ENCODE measurements at regions not wholly inside any gene's neighbourhood (a gene's known extent, or its start where the extent isn't known, plus 50 kb on each side); places are given as distances from the start of the nearest gene placed in this dataset.
"Not testable (repeated sequence)": the region's sequence is repeated elsewhere in the genome, so short reads cannot be mapped to it uniquely, and the experiment has no call there.

DNA sequence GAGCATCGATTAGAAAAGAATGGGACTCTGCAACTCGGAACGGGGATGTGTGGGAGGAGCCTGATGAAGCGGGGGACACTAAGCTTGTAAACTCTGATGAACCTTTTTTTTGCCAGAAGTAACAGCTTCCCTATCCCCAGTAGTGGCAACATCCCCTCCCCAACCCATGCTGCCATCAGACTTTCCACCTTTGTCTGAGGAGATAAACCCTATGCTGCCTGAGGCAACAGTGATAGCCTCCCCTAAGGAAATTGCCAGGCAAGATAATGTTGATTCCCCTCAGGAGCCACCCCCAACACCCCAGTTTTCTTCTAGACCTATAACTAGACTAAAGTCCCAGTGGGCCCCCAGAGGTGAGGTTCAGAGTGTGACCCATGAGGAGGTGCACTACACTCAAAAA is 173.7 kb downstream of the AKR1D1 start:
- no peak overlapping the region for H3K4me3 ChIP-seq (ENCODE audit: low read depth, low read length)
- H3K36me3 ChIP-seq (ENCODE audit: insufficient read depth): no peaks in the 10 kb centered on the region
- DNase-seq (ENCODE audit: extremely low spot score): no peak
- 93% methylated on average over 4 of the region's 4 CpGs for WGBS
- no peak overlapping the region for H3K27ac ChIP-seq (ENCODE audit: low read depth)
- H3K4me1 ChIP-seq (ENCODE audit: insufficient read depth): no peaks in the 10 kb centered on the region

DNA sequence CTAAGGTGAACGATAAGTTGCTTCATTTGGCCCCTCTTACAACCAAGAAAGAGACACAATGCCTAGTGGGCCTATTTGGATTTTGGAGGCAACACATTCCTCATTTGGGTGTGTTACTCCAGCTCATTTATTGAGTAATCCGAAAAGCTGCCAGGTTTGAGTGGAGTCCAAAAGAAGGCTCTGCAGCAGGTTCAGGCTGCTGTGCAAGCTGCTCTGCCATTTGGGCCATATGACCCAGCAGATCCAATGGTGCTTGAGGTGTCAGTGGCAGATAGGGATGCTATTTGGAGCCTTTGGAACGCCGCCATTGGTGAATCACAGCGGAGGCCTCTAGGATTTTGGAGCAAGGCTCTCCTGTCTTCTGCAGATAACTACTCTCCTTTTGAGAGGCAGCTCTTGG is 176.4 kb downstream of the AKR1D1 start:
- H3K4me3 ChIP-seq (ENCODE audit: low read depth, low read length); DNase-seq (ENCODE audit: extremely low spot score); H3K4me1 ChIP-seq (ENCODE audit: insufficient read depth); H3K27ac ChIP-seq (ENCODE audit: low read depth); H3K36me3 ChIP-seq (ENCODE audit: insufficient read depth): not testable (repeated sequence)
- WGBS: 81% methylated on average over 5 of the region's 5 CpGs

DNA sequence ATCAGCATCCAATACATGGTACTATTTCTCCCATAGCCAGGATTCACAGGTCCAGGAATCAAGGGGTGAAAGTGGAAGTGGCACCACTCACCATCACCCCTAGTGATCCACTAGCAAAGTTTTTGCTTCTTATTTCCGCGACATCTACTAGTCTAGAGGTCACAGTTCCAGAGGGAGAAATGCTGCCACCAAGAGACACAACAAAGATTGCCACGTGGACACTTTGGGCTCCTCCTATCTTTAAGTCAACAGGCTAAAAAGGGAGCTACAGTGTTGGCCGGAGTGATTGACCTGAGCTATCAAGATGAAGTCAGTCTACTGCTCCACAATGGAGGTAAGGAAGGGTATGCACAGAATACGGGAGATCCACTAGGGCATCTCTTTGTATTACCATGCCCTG is 178.2 kb downstream of the AKR1D1 start:
- Histone ChIP-seq H3K4me1 (ENCODE audit: insufficient read depth) (no peaks in the 10 kb centered on the region), H3K36me3 (ENCODE audit: insufficient read depth) (no peaks in the 10 kb centered on the region), H3K4me3 (ENCODE audit: low read depth, low read length) (no peak overlapping the region), H3K27ac (ENCODE audit: low read depth) (no peak overlapping the region)
- 74% methylated on average over 5 of the region's 5 CpGs for WGBS
- DNase-seq (ENCODE audit: extremely low spot score): no peak

DNA sequence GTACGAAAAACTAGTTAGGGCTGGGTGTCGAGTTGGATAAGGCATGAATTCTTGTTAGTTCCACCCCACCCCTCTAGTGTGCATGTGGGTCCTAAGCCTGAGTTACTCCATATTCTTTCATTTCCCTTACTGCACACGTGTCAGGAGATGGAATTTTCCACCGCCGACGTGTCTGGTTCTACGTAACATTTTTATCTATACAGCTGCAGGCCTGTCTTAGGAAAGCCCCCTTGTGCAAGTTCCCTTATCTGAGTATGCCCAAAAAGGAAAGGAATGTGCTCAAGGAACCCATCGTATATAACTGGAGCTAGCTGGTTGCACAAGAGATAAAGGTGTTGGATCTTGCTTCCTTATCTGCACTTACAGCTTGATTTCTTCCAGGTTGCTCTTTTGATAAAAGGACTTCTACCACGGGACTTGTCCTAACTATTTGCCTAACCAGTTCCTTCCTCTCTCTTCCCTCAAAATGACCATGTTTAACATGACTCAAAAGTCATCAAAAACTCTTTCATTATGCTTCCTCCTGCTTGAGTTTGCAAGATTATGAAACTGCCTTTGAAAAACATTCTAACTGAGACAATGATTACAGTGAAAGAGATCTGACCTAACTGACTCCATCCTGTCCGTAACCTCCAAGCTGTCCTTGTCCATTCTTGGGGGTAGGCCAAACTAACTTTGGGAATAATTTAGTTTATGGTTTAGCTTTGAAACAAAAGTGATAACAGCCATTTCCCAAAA is 181.4 kb downstream of the AKR1D1 start:
- H3K4me3 ChIP-seq (ENCODE audit: low read depth, low read length): no peak overlapping the region
- DNase-seq (ENCODE audit: extremely low spot score): no peak
- no peaks in the 10 kb centered on the region for H3K4me1 ChIP-seq (ENCODE audit: insufficient read depth)
- H3K27ac ChIP-seq (ENCODE audit: low read depth): no peak overlapping the region
- WGBS: 14% methylated on average over 10 of the region's 10 CpGs
- no peaks in the 10 kb centered on the region for H3K36me3 ChIP-seq (ENCODE audit: insufficient read depth)

DNA sequence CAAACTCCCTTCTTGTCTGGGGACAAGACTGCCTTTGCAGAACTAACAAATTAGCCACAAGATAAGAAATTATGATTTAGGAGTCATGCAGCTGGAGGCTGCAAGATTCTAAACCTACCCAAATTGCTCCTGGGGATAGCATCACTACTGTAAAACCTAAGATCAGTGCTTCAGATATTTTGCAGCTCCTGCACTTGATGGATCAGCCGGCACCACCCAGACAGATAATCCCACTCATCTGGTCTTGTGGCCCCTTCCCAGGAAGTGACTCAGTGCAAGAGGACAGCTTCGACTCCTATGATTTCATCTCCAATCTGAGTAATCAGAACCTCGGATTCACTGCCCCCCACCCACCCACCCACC is 181.9 kb downstream of the AKR1D1 start:
- Histone ChIP-seq H3K27ac (ENCODE audit: low read depth) (no peak overlapping the region), H3K4me3 (ENCODE audit: low read depth, low read length) (no peak overlapping the region), H3K4me1 (ENCODE audit: insufficient read depth) (no peaks in the 10 kb centered on the region), H3K36me3 (ENCODE audit: insufficient read depth) (no peaks in the 10 kb centered on the region)
- DNase-seq (ENCODE audit: extremely low spot score): no peak
- WGBS: 20% methylated on average over 3 of the region's 3 CpGs

DNA sequence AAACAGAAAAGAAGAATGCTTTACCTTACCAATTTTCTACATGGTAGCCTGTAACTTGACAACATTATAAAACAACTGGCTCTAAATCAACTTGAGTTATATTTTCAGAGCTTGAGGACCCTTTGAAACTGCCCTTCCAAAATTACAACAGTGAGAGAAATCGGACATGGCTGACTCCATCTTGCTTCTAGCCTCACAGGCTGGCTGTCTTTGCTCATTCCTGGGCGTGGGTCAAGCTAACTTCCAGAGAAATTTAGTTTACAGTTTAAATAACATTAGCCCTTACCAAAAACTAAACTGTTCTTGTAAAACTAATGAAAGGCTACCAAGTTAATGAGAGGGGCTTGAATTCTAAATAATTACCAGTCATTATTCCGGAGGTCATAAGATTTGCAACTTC is 183.4 kb downstream of the AKR1D1 start:
- WGBS: 92% methylated on average over 3 of the region's 3 CpGs
- Histone ChIP-seq H3K4me3 (ENCODE audit: low read depth, low read length) (no peak overlapping the region), H3K36me3 (ENCODE audit: insufficient read depth) (no peaks in the 10 kb centered on the region), H3K4me1 (ENCODE audit: insufficient read depth) (no peaks in the 10 kb centered on the region), H3K27ac (ENCODE audit: low read depth) (no peak overlapping the region)
- DNase-seq (ENCODE audit: extremely low spot score): no peak

DNA sequence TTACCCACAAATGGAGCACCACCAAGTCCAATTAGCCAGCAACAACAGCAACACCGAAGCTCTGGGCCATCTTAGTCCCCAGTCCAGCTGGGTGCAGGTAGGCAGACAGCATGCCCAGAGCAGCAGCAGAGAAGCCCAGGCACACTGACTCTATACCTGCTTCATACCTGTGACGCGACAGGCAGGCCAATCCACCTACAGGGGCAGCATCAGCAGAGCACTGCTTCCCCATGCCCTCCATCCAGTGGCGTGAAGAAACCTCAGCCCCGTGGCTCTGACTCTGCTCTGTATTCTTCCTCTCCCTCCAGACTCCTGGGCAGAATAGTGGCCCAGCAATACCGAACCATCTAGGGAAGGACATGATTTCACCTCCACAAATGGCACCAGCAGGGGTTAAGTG is 191.7 kb downstream of the AKR1D1 start:
- Histone ChIP-seq H3K4me3 (ENCODE audit: low read depth, low read length) (no peak overlapping the region), H3K4me1 (ENCODE audit: insufficient read depth) (no peaks in the 10 kb centered on the region), H3K27ac (ENCODE audit: low read depth) (no peak overlapping the region), H3K36me3 (ENCODE audit: insufficient read depth) (no peaks in the 10 kb centered on the region)
- WGBS: 96% methylated on average over 6 of the region's 6 CpGs
- no peak for DNase-seq (ENCODE audit: extremely low spot score)

DNA sequence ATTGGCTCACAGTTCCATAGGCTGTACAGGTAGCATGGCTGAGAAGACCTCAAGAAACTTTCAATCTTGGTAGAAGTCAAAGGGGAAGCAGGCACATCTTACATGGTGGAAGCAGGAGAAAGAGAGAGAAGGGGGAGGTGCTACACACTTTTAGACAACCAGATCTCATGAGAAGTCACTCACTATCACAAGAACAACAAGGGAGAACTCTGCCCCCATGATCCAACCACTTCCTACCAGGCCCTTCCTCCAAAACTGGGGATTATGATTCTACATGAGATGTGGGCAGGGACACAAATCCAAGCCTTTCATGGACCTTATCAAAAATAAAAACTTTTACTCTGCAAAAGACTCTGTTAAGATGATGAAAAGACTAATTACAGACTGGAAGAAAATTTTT is 183.2 kb upstream of the TRIM24 start:
- no peak overlapping the region for H3K27ac ChIP-seq (ENCODE audit: low read depth)
- H3K36me3 ChIP-seq (ENCODE audit: insufficient read depth): no peaks in the 10 kb centered on the region
- no peaks in the 10 kb centered on the region for H3K4me1 ChIP-seq (ENCODE audit: insufficient read depth)
- no peak for DNase-seq (ENCODE audit: extremely low spot score)
- no peak overlapping the region for H3K4me3 ChIP-seq (ENCODE audit: low read depth, low read length)

DNA sequence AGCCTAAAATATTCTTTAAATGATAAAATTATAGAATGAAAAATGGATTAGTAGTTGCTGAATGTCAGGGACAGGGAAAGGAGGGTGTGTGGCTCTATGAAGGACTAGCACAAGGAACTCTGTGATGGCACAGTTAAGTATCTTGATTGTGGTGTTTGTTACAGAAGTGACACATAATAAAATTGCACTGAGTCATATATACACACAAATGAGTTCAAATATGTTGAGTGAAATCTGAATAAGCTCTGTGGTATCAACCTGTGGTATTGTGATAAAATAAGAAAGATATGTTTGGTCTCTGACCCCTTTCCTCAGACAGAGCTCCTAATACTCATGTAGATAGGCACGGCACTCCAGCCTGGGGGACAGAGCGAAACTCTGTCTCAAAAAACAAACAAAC is 181.5 kb upstream of the TRIM24 start:
- 84% methylated on average over 2 of the region's 2 CpGs for WGBS

DNA sequence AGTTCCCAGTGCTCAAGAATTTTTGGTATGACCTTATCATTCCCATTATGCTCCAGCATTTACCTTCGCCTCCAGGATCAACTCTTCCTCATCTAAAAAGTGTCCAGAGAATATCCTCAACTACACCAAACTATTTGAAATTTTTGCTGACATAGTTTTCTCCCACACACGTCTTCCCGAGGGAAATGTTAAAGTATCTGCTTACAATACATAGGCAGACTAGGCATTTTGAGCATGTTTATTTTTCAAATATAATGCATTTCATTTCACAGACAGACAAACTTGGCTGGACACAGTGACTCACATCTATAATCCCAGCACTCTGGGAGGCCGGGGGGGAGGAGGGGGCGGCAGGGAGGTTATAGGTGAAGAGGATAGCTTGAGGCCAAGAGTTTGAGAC is 177.1 kb upstream of the TRIM24 start:
- WGBS: 44% methylated on average over 5 of the region's 5 CpGs

More for the DNA sequence above, 181.5 kb upstream of the TRIM24 start:
- no peak overlapping the region for H3K27ac ChIP-seq (ENCODE audit: low read depth)
- H3K4me3 ChIP-seq (ENCODE audit: low read depth, low read length): no peak overlapping the region
- DNase-seq (ENCODE audit: extremely low spot score): no peak
- H3K4me1 ChIP-seq (ENCODE audit: insufficient read depth): no peaks in the 10 kb centered on the region
- no peaks in the 10 kb centered on the region for H3K36me3 ChIP-seq (ENCODE audit: insufficient read depth)

DNA sequence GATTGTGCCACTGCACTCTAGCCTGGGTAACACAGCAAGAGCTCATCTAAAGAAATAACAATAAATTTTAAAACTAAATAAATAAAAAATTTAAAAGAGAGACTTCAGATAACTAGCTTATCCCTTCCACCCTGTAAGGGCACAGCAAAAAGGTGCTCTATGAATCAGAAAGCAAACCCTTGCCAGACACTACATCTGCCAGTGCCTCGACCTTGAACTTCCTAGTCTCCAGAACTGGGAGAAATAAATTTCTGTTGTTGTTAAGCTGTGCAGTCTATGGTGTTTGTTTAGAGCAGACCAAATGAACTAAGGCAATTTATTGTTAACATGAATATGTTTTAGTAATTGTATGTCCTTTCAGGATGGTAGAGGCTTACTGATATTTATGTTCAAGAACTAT is 174.9 kb upstream of the TRIM24 start:
- 76% methylated on average over 1 of the region's 1 CpG for WGBS
- H3K27ac ChIP-seq (ENCODE audit: low read depth): no peak overlapping the region
- DNase-seq (ENCODE audit: extremely low spot score): no peak
- no peaks in the 10 kb centered on the region for H3K36me3 ChIP-seq (ENCODE audit: insufficient read depth)
- H3K4me1 ChIP-seq (ENCODE audit: insufficient read depth): no peaks in the 10 kb centered on the region
- no peak overlapping the region for H3K4me3 ChIP-seq (ENCODE audit: low read depth, low read length)

More for the DNA sequence above, 177.1 kb upstream of the TRIM24 start:
- Histone ChIP-seq H3K36me3 (ENCODE audit: insufficient read depth) (no peaks in the 10 kb centered on the region), H3K27ac (ENCODE audit: low read depth) (no peak overlapping the region), H3K4me1 (ENCODE audit: insufficient read depth) (no peaks in the 10 kb centered on the region), H3K4me3 (ENCODE audit: low read depth, low read length) (no peak overlapping the region)
- no peak for DNase-seq (ENCODE audit: extremely low spot score)

DNA sequence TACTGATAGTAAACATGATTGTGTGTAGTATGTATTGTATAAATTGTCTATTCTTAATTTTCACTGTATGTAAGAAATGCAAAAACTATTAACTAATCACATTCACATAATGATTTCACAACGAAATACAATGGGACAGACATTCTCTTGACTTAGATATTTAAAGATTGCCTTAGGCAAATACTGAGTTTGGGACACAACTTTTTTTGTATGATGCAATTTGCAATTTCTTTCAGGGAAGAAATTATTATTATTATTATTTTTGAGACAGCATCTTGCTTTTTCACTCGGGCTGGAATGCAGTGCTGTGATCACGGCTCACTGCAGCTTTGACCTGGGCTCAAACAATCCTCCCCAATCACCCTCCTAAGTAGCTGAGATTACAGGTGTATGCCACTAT is 173.2 kb upstream of the TRIM24 start:
- Histone ChIP-seq H3K4me1 (ENCODE audit: insufficient read depth) (no peaks in the 10 kb centered on the region), H3K27ac (ENCODE audit: low read depth) (no peak overlapping the region), H3K36me3 (ENCODE audit: insufficient read depth) (no peaks in the 10 kb centered on the region), H3K4me3 (ENCODE audit: low read depth, low read length) (no peak overlapping the region)
- 73% methylated on average over 3 of the region's 3 CpGs for whole genome bisulfite sequencing
- no peak for DNase-seq (ENCODE audit: extremely low spot score)

DNA sequence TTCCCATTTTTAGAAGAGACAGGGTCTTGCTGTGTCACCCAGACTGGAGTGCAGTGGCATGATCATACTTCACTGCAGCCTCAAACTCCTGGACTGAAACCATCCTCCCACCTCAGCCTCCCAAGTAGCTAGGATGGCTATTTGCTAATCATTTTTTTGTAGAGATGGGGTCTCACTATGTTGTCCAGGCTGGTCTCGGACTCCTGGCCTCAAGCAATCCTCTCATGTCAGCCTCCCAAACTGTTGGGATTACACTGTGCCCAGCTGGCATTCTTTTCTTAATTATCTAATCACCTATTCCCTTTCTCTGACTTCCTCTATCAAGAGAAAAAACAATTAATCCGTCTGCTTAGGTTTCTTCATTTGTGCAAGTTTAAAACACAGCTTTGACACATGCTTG is 172.5 kb upstream of the TRIM24 start:
- no peak for DNase-seq (ENCODE audit: extremely low spot score)
- Histone ChIP-seq H3K4me3 (ENCODE audit: low read depth, low read length) (no peak overlapping the region), H3K36me3 (ENCODE audit: insufficient read depth) (no peaks in the 10 kb centered on the region), H3K27ac (ENCODE audit: low read depth) (no peak overlapping the region), H3K4me1 (ENCODE audit: insufficient read depth) (no peaks in the 10 kb centered on the region)
- WGBS: 61% methylated on average over 2 of the region's 2 CpGs

DNA sequence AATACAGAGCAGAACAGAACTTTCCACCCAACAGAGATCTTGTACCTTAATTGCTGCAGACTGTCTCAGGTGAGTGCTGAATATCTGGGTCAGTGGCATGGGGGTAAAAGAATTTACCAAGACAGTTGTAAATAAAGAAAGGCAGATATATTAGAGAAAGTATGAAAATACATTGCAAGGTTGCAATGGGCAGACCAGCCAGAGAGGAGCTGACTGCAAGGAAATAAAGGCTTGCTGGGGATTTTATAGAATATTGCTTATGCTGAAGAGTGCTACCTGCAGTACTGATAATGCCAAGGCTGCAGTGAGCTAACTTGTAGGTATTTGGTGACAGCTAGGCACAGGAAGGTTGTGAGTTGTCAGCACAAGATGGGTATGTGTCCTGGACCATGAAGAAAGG is 171.0 kb upstream of the TRIM24 start:
- H3K27ac ChIP-seq (ENCODE audit: low read depth): no peak overlapping the region
- H3K4me3 ChIP-seq (ENCODE audit: low read depth, low read length): no peak overlapping the region
- DNase-seq (ENCODE audit: extremely low spot score): no peak
- no peaks in the 10 kb centered on the region for H3K36me3 ChIP-seq (ENCODE audit: insufficient read depth)
- no peaks in the 10 kb centered on the region for H3K4me1 ChIP-seq (ENCODE audit: insufficient read depth)

DNA sequence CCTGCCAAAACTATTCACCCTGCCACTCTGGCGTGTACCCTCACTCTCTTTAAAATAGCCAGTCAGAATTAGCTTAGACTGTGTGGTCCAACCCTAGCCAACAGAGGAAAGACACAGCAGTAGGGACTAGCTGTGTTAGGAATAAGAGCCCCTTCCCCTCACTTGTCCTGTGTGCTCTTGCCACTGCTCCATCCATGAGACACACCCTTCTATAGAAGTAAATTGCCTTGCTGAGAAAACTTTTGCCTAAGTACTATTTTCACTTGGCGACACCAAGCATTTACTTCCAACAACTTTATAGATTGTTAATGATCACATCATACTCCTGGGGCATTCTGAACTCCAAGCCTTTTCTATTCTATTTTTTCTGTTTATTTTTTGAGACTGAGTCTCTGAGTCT is 170.2 kb upstream of the TRIM24 start:
- 94% methylated on average over 2 of the region's 2 CpGs for WGBS
- Histone ChIP-seq H3K27ac (ENCODE audit: low read depth) (no peak overlapping the region), H3K4me3 (ENCODE audit: low read depth, low read length) (no peak overlapping the region), H3K36me3 (ENCODE audit: insufficient read depth) (no peaks in the 10 kb centered on the region), H3K4me1 (ENCODE audit: insufficient read depth) (no peaks in the 10 kb centered on the region)
- DNase-seq (ENCODE audit: extremely low spot score): no peak
